Stimulated activated CD8-positive, alpha-beta memory T cell treated with anti-CD3 and anti-CD28 coated beads, Interleukin-4, amount 100 ng/mL, for 48 hours (primary cell): ENCODE measurements at regions not wholly inside any gene's neighbourhood (a gene's known extent, or its start where the extent isn't known, plus 50 kb on each side); places are given as distances from the start of the nearest gene placed in this dataset.
"Not testable (repeated sequence)": the region's sequence is repeated elsewhere in the genome, so short reads cannot be mapped to it uniquely, and the experiment has no call there.

Experiments used
- DNase-seq: peaks from one replicate; pipeline ENCODE4 v3.0.0-alpha.2; 2020

- no peak for DNase-seq
Observed at GRCh38 chr2:122244598-122245229, 489.3 kb downstream of the TSN start.

GRCh38 chr2:122249673-122250072 lies 494.2 kb downstream of the TSN start:
- no peak for DNase-seq

- no peak for DNase-seq
Observed at GRCh38 chr2:122251158-122251557, 495.7 kb downstream of the TSN start.

GRCh38 chr2:122251566-122251965 lies 496.1 kb downstream of the TSN start:
- DNase-seq, result no peak

GRCh38 chr2:122255924-122256323 lies 500.5 kb downstream of the TSN start:
- no peak for DNase-seq

GRCh38 chr2:122261911-122262310 lies 506.5 kb downstream of the TSN start:
- no peak for DNase-seq

GRCh38 chr2:122263746-122264145 lies 508.3 kb downstream of the TSN start:
- no peak for DNase-seq

GRCh38 chr2:122266636-122267035 lies 511.2 kb downstream of the TSN start:
- DNase-seq, result no peak

GRCh38 chr2:122267947-122268346 lies 512.5 kb downstream of the TSN start:
- DNase-seq, result no peak

GRCh38 chr2:122273785-122274419 lies 518.5 kb downstream of the TSN start:
- DNase-seq, result no peak

GRCh38 chr2:122277956-122278355 lies 522.5 kb downstream of the TSN start:
- DNase-seq, result no peak

- no peak for DNase-seq
Observed at GRCh38 chr2:122300758-122301157, 545.3 kb downstream of the TSN start.

- no peak for DNase-seq
Observed at GRCh38 chr2:122307763-122308162, 552.3 kb downstream of the TSN start.

GRCh38 chr2:122315306-122315705 lies 559.9 kb downstream of the TSN start:
- DNase-seq, result no peak

GRCh38 chr2:122319539-122320132 lies 564.2 kb downstream of the TSN start:
- no peak for DNase-seq

- no peak for DNase-seq
Observed at GRCh38 chr2:122322815-122323214, 567.4 kb downstream of the TSN start.

GRCh38 chr2:122323927-122324326 lies 568.5 kb downstream of the TSN start:
- DNase-seq, result no peak

GRCh38 chr2:122326471-122326870 lies 571.0 kb downstream of the TSN start:
- DNase-seq, result no peak

- no peak for DNase-seq
Observed at GRCh38 chr2:122328816-122329215, 573.4 kb downstream of the TSN start.

- DNase-seq, result no peak
Observed at GRCh38 chr2:122329278-122329677, 573.8 kb downstream of the TSN start.

- DNase-seq, result no peak
Observed at GRCh38 chr2:122333932-122334331, 578.5 kb downstream of the TSN start.

- no peak for DNase-seq
Observed at GRCh38 chr2:122338000-122338399, 582.5 kb downstream of the TSN start.

GRCh38 chr2:122340246-122340645 lies 584.8 kb downstream of the TSN start:
- no peak for DNase-seq

GRCh38 chr2:122341007-122341406 lies 585.6 kb downstream of the TSN start:
- DNase-seq, result no peak

GRCh38 chr2:122352151-122352550 lies 596.7 kb downstream of the TSN start:
- DNase-seq, result not testable (repeated sequence)
